ENCODE measurements at regions not wholly inside any gene's neighbourhood (a gene's known extent, or its start where the extent isn't known, plus 50 kb on each side); places are given as distances from the start of the nearest gene placed in this dataset.

GRCh38 chr7:54336800-54337199 lies 205.4 kb upstream of the VSTM2A start:
- Histone ChIP-seq H3K27me3 (ENCODE audit: insufficient read depth, low read depth) (no peaks in the 10 kb centered on the region), H3K9ac (no peak overlapping the region), H3K27ac (no peak overlapping the region), H3K4me2 (no peak overlapping the region), H4K20me1 (ENCODE audit: insufficient read depth) (no peaks in the 10 kb centered on the region), H2AFZ (ENCODE audit: low read depth) (no peak overlapping the region), H3K4me1 (ENCODE audit: low read depth, poor library complexity, severe bottlenecking) (no peaks in the 10 kb centered on the region), H3K4me3 (IDR thresholded peaks at IDR 0.05; ENCODE audit: insufficient read depth, low read depth, low read length) (no peak overlapping the region), H3K79me2 (ENCODE audit: insufficient read depth, low read depth) (no peaks in the 10 kb centered on the region), H3K36me3 (ENCODE audit: insufficient read depth) (no peaks in the 10 kb centered on the region)
- no peak for TF ChIP-seq CTCF (conservative IDR thresholded peaks at IDR 0.05; ENCODE audit: low read depth, low read length)

GRCh38 chr7:54337466-54337865 lies 204.7 kb upstream of the VSTM2A start:
- TF ChIP-seq CTCF (conservative IDR thresholded peaks at IDR 0.05; ENCODE audit: low read depth, low read length) = no peak
- no peaks in the 10 kb centered on the region for H4K20me1 ChIP-seq (ENCODE audit: insufficient read depth)
- no peaks in the 10 kb centered on the region for H3K36me3 ChIP-seq (ENCODE audit: insufficient read depth)
- no peaks in the 10 kb centered on the region for H3K27me3 ChIP-seq (ENCODE audit: insufficient read depth, low read depth)
- H3K4me2 ChIP-seq = no peak overlapping the region
- no peak overlapping the region for H2AFZ ChIP-seq (ENCODE audit: low read depth)
- H3K4me3 ChIP-seq (IDR thresholded peaks at IDR 0.05; ENCODE audit: insufficient read depth, low read depth, low read length) = no peak overlapping the region
- H3K4me1 ChIP-seq (ENCODE audit: low read depth, poor library complexity, severe bottlenecking) = no peaks in the 10 kb centered on the region
- H3K9ac ChIP-seq = no peak overlapping the region
- no peaks in the 10 kb centered on the region for H3K79me2 ChIP-seq (ENCODE audit: insufficient read depth, low read depth)
- H3K27ac ChIP-seq = no peak overlapping the region

- no peak for TF ChIP-seq CTCF (conservative IDR thresholded peaks at IDR 0.05; ENCODE audit: low read depth, low read length)
- no peaks in the 10 kb centered on the region for H3K79me2 ChIP-seq (ENCODE audit: insufficient read depth, low read depth)
- H3K36me3 ChIP-seq (ENCODE audit: insufficient read depth) = no peaks in the 10 kb centered on the region
- H2AFZ ChIP-seq (ENCODE audit: low read depth) = no peak overlapping the region
- no peak overlapping the region for H3K4me2 ChIP-seq
- no peaks in the 10 kb centered on the region for H4K20me1 ChIP-seq (ENCODE audit: insufficient read depth)
- H3K4me3 ChIP-seq (IDR thresholded peaks at IDR 0.05; ENCODE audit: insufficient read depth, low read depth, low read length) = no peak overlapping the region
- no peak overlapping the region for H3K27ac ChIP-seq
- no peaks in the 10 kb centered on the region for H3K4me1 ChIP-seq (ENCODE audit: low read depth, poor library complexity, severe bottlenecking)
- no peak overlapping the region for H3K9ac ChIP-seq
- no peaks in the 10 kb centered on the region for H3K27me3 ChIP-seq (ENCODE audit: insufficient read depth, low read depth)
These were observed 203.9 kb upstream of the VSTM2A start for GRCh38 chr7:54338319-54338718.

- H3K4me1 ChIP-seq (ENCODE audit: low read depth, poor library complexity, severe bottlenecking) = no peaks in the 10 kb centered on the region
- H3K36me3 ChIP-seq (ENCODE audit: insufficient read depth) = no peaks in the 10 kb centered on the region
- H2AFZ ChIP-seq (ENCODE audit: low read depth) = no peak overlapping the region
- H3K79me2 ChIP-seq (ENCODE audit: insufficient read depth, low read depth) = no peaks in the 10 kb centered on the region
- no peak for TF ChIP-seq CTCF (conservative IDR thresholded peaks at IDR 0.05; ENCODE audit: low read depth, low read length)
- H3K4me2 ChIP-seq = no peak overlapping the region
- H3K4me3 ChIP-seq (IDR thresholded peaks at IDR 0.05; ENCODE audit: insufficient read depth, low read depth, low read length) = no peak overlapping the region
- H3K9ac ChIP-seq = no peak overlapping the region
- H3K27ac ChIP-seq = no peak overlapping the region
- no peaks in the 10 kb centered on the region for H4K20me1 ChIP-seq (ENCODE audit: insufficient read depth)
- no peaks in the 10 kb centered on the region for H3K27me3 ChIP-seq (ENCODE audit: insufficient read depth, low read depth)
These were observed 203.1 kb upstream of the VSTM2A start for GRCh38 chr7:54339073-54339472.

- no peak overlapping the region for H3K9ac ChIP-seq
- no peak overlapping the region for H3K27ac ChIP-seq
- H3K4me3 ChIP-seq (IDR thresholded peaks at IDR 0.05; ENCODE audit: insufficient read depth, low read depth, low read length) = no peak overlapping the region
- no peaks in the 10 kb centered on the region for H3K4me1 ChIP-seq (ENCODE audit: low read depth, poor library complexity, severe bottlenecking)
- H3K4me2 ChIP-seq = no peak overlapping the region
- no peaks in the 10 kb centered on the region for H3K27me3 ChIP-seq (ENCODE audit: insufficient read depth, low read depth)
- no peaks in the 10 kb centered on the region for H3K79me2 ChIP-seq (ENCODE audit: insufficient read depth, low read depth)
- no peak overlapping the region for H2AFZ ChIP-seq (ENCODE audit: low read depth)
- no peaks in the 10 kb centered on the region for H3K36me3 ChIP-seq (ENCODE audit: insufficient read depth)
- no peak for TF ChIP-seq CTCF (conservative IDR thresholded peaks at IDR 0.05; ENCODE audit: low read depth, low read length)
- no peaks in the 10 kb centered on the region for H4K20me1 ChIP-seq (ENCODE audit: insufficient read depth)
These were observed 199.7 kb upstream of the VSTM2A start for GRCh38 chr7:54342458-54342857.

All from KMS-11 (cell line).